ENCODE measurements at regions not wholly inside any gene's neighbourhood (a gene's known extent, or its start where the extent isn't known, plus 50 kb on each side); places are given as distances from the start of the nearest gene placed in this dataset.

- peak; percentile 52 to 72 for TF ChIP-seq CTCF (conservative IDR thresholded peaks at IDR 0.05; ENCODE audit: low read depth in 2 of 2)
These were observed 797.3 kb downstream of the XPNPEP1 start (continued) for GRCh38 chr10:109126016-109126415.

- Mint-ChIP-seq H3K4me1 (no peaks in the 10 kb centered on the region), H3K27me3 (ENCODE audit: insufficient read depth, low read depth, poor library complexity) (peaks cover 2% of the 10 kb centered on the region)
- TF ChIP-seq EZH2phosphoT487 (IDR thresholded peaks at IDR 0.05; ENCODE audit: unreplicated experiment) (no peak), CTCF (conservative IDR thresholded peaks at IDR 0.05; ENCODE audit: low read depth in 2 of 2) (no peak), ZNF462 (CRISPR knock-in tag; IDR thresholded peaks at IDR 0.05) (no peak), EZH2 (IDR thresholded peaks at IDR 0.05; ENCODE audit: low read depth, unreplicated experiment) (no peak), ZNF331 (CRISPR knock-in tag; IDR thresholded peaks at IDR 0.05; ENCODE audit: low read depth) (no peak), REST (IDR thresholded peaks at IDR 0.05; ENCODE audit: unreplicated experiment) (no peak), ZNF114 (CRISPR knock-in tag; IDR thresholded peaks at IDR 0.05) (no peak), ETS1 (IDR thresholded peaks at IDR 0.05) (no peak), STAT1 (IDR thresholded peaks at IDR 0.05; ENCODE audit: unreplicated experiment) (no peak), CREB1 (CRISPR knock-in tag; IDR thresholded peaks at IDR 0.05; ENCODE audit: low read depth) (no peak)
These were observed 808.1 kb downstream of the XPNPEP1 start for GRCh38 chr10:109115179-109115578.

More at GRCh38 chr10:109115179-109115578, 808.1 kb downstream of the XPNPEP1 start:
- DNase-seq (ENCODE audit: low spot score) (no peak), ATAC-seq (no peak)
- Histone ChIP-seq H2AFZ (no peak overlapping the region), H3K9me2 (ENCODE audit: insufficient read depth) (peaks cover 7% of the 10 kb centered on the region; the same call in 1 of the 2 replicates), H3K27ac (ENCODE audit: low read depth) (no peak overlapping the region), H4K20me1 (replicated peaks; ENCODE audit: insufficient read depth) (no peaks in the 10 kb centered on the region), H3K79me2 (replicated peaks; ENCODE audit: insufficient read depth) (no peaks in the 10 kb centered on the region), H3K4me1 (ENCODE audit: insufficient read depth) (no peaks in the 10 kb centered on the region), H3K4me2 (no peak overlapping the region), H3F3A (replicated peaks; ENCODE audit: low read depth) (no peaks in the 10 kb centered on the region), H3K4me3 (no peak overlapping the region), H3K27me3 (ENCODE audit: insufficient read depth) (no peaks in the 10 kb centered on the region), H3K36me3 (ENCODE audit: insufficient read depth) (no peaks in the 10 kb centered on the region)
- peaks cover 20% of the 10 kb centered on the region for H3K9me3 Mint-ChIP-seq
- H3K4me3 Mint-ChIP-seq: no peak overlapping the region
- H3K27ac Mint-ChIP-seq: no peak overlapping the region
- peaks cover 13% of the 10 kb centered on the region for H3K36me3 Mint-ChIP-seq (ENCODE audit: low read depth)

All from GM23338 (cell line).